RPMI8226 (cell line): ENCODE measurements at regions not wholly inside any gene's neighbourhood (a gene's known extent, or its start where the extent isn't known, plus 50 kb on each side); places are given as distances from the start of the nearest gene placed in this dataset.

ENCODE experiments used
- DNase-seq: peaks from one replicate; pipeline ENCODE4 v3.0.0-alpha.2; 2015

GRCh38 chr5:155434681-155435080, 421.1 kb downstream of the KIF4B start:
- DNase-seq: peak; percentile 11

DNA sequence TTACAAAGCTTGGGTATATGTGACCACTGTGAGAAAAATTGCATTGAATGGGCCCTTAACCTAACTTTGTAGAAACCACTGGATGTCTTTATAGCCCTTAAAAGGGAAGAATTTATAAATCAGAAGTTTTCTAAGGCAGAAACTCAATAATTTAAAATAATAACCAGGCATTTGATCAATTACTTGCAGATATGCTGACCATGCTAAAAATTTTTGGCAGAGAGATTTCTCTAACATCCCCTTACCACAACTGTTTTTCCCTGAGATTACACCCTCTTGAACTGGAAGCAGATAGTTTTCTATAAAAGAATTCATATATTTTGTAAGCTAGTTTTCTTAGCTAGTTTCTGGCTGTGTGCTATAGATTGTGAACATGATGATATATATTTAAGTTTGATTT, 428.3 kb downstream of the KIF4B start:
- DNase-seq: no peak

DNA sequence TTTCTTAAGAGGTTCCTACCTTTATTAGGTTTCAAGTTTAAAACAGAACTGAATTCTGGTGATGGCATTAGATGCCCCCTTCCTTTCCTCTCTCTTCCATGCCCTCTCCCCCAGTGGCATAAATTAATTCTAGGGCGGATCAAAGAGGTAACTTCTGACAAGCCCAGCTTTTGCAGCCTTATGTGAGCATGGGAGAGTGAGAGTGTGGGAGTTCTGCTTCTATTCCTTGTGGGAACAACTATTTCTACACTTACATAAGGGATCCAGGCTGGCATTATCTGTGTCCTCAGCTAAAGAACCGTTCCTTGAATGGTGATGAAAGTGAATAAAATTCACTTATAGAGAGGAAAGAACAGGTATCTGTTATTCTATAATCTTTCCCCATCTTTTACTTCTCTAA, 437.6 kb downstream of the KIF4B start:
- DNase-seq: no peak

DNA sequence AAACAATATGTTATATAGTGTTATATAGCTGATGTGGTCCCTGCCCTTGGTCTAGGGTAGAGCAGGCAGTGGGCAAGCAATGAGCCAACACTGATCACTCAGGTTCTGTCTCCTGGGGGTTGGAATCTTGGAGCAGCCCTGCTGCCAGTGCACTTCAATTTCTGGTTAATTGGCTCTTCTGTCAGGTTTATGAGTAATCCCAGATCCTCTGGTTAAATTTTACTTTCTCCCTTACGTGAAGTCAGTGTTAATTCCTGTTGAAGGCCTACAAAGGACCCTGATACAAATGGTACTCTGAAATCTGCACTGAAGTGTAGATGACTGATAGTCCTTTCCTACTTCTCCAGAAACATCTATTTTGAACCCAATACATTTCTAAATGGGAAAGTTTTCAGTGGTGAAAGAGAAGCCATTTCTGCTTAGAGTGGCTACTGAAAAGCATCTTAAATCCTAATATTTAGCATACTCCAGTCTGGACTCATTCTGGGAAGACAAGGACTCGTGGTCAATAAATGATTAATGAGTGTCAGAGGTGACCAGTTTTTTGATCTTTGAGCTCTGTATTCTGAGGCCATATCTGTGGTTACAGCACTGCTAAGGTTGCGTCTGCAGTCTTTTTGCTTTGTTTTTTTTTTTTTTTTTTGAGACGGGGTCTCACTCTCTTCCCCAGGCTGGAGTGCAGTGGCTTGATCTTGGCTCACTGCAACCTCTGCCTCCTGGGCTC, 442.4 kb downstream of the KIF4B start:
- no peak for DNase-seq

GRCh38 chr5:155459889-155460500, 446.4 kb downstream of the KIF4B start:
- DNase-seq: no peak

- DNase-seq: no peak
These were observed 447.0 kb downstream of the KIF4B start for GRCh38 chr5:155460501-155460931.

- DNase-seq: no peak
These were observed 447.7 kb downstream of the KIF4B start for GRCh38 chr5:155461304-155461703.

DNA sequence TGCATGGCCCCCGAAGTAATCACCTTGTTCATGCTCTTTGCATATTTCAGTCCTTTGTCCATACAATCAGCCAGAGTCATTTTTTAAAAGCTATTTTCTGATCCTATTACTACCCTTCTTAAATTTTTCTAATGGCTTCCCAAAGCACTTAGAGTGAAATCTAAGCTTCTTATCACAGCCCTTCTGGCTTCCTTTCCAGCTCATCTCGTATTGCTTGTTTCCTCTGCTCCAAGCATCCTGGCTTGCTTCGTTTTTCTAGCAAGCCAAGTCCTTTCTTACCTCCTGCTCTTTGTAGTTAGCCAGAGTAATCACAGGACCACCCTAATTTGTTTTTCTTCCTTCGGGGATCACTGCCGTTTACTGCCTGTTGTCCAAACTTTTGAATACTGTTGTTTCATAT, 453.3 kb downstream of the KIF4B start:
- DNase-seq: no peak

GRCh38 chr5:155471027-155471426, 457.5 kb downstream of the KIF4B start:
- DNase-seq: no peak

DNA sequence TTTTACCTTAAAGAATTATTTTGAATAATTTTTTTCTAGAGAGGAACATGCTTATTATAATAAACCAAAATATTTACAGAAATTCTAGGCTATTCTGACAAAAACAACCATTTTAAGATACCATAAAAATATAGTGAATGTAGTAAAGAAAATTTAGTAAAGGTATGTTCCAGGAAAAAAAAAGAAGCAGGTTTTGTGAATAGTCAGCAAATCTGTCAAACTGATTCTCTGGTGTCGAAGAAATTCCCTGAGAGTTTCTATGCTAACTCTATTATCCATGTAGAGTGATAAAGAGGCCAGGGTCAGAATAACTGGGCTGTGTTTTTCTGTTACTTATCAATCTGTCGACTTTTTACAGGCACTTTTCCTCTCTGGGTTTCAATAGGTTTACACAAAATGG, 459.2 kb downstream of the KIF4B start:
- no peak for DNase-seq

GRCh38 chr5:155475318-155475717, 461.8 kb downstream of the KIF4B start:
- no peak for DNase-seq

DNA sequence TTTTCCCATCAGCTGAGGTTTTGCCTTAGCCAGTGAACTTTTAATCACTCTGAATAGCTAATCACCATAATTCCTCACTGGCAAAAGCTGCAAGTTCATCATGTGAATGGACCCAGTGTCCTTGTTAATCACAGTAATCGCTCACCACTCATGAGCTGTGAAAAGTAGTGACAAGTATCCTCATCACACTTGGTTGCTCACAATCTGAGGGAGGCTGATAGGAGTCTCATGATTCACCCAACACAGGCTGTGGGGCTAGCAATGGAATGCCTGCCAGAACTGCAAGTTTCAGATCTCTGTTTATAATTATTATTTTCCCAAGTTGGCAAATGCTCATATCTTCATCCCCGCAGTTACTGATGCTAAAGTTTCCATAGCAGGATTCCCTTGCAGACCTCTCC, 467.2 kb downstream of the KIF4B start:
- no peak for DNase-seq

DNA sequence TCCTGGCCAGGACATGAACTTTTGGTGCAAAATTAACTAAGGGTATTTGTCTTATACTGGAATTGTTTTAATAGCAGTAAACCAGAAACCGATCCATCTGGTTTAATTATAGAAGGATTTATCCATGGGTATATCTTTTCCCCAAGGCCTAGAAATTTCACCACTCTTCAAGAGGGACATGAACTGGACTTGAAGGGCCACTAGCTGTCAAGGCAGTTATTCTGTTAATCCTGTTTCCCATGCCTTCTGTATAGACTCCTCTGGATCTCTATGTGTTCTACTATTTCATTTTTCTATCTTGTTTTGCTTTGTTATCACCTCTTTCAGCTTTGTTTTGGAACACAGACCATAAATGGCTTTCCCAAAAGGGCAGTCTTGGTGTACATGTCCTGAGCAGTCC, 467.6 kb downstream of the KIF4B start:
- no peak for DNase-seq

DNA sequence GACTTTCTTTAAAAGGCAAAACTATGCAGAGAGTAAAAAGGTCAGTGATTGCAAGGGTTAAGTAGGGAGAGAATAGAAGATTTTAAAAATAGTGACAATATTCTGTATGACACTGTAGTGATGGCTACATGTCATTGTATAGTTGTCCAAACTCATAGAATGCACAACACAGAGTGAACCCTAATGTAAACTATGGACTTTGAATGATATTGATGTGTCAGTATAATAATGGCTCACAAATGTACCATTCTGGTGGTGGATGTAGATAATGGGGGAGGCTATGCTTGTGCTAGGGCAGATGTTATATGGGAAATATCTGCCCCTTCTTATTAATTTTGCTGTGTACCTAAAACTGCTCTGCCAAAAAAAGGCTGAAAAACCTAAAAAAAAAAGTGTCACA, 468.9 kb downstream of the KIF4B start:
- no peak for DNase-seq

DNA sequence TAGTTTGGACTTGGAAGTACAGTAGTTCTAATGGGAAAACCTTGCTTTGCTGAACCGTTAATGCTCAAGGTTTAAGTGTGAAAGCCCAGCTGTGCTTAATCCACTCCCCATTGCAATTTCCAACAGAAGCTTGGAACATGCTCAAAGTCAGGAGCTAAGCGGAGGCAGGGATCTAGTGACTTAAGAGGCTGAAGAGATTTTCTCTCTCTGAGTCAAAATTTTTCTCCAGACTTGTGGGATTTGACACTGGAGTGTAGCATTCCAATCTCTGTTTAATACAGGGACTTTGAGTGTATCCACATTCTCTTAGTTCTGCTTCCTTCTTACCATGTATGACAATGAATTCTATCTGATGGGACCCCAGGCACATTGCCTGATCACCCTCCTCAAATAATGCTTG, 471.8 kb downstream of the KIF4B start:
- no peak for DNase-seq

DNA sequence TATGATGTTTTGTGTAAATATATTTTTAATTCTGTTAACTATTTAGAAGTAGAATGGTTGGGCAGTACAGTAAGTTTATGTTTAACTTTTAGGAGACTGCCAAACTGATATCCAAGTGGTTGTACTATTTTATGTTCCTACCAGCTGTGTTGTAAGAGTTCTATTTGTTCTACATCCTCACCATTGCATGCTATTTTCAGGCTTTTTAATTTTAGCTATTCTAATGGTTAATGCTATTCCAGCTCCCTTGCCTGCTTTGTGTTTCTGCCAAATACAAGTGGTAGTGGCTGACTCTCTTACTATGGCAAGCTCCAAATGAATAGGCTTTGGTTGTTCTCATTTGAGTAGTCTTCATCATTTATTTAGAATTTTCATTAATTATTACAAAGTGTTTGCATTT, 476.4 kb downstream of the KIF4B start:
- no peak for DNase-seq

DNA sequence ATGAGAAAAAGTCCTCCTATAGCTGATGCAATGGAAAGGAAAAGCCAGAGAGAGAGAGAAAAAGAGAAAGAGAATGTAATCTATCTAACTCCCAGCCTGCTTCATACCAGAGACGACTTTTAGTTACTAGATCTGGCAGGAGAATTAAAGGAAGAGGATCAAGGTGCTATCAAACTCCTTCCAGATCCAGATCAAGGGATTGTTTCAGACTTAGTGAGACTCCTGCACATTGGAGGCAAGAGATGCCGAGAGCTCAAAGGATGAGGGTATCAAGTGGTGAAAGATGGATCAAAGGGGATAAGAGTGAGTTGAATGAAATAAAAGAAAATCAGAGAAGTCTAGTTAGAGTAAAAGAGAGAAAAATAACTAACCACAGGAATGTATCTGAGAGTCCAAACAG, 478.6 kb downstream of the KIF4B start:
- no peak for DNase-seq

DNA sequence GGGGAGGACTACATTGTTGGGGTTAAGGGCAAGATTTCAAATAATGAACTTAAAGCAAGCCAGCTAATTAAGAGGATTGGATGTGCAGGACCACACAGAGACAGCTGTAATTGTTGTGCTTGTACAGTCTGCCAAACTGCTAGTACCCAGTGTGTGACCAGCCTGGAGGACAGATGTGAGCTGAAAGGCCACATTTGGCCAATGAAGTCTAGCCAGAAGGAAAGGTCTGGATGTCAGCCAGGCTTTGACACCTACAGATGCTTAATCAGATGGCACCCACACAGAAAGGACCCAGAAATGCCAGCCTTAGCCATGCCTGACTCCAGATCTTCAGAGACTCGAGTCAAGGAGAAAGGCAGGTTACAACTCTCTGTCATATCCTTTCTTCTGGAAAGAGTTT, 491.1 kb downstream of the KIF4B start:
- DNase-seq: no peak

DNA sequence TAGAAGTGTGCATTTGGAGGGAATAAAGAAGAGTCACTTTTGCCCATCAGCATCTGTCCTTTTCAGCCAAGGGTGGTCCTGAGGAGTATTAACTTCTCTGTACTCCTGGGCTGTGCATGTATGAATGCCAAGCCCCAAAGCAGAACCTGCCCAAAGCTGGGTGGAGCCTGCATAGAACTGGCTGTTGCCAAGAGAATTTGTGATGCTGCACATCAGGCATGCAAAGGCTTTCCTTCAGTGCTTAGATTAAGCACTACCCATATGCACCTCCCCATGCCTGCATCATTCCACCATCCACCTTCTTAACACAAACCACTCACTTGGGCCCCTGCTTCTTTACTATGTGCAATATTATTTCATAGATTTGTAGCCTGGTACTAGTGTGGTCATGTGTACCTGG, 493.8 kb downstream of the KIF4B start:
- DNase-seq: no peak

GRCh38 chr5:155508673-155509072, 495.1 kb downstream of the KIF4B start:
- DNase-seq: no peak

DNA sequence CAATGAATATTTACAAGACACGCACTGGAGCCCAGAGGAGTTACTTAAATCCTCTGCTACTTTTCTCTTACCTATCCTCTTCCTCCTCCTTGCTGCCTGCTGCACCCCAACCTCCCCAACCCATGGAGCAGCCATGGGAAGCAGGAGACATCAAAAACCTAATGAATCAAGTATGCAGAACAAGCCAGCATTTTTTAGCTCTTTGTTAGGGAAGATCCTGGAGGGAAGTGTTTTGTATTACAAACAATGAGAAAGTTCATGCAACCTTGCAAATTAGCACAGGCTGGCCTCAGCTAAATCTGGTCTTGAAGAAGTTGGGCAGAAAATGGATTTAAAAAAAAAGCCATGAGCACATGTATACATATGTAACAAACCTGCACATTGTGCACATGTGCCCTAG, 498.8 kb downstream of the KIF4B start:
- DNase-seq: no peak

GRCh38 chr5:155514105-155514563, 500.6 kb downstream of the KIF4B start:
- no peak for DNase-seq

DNA sequence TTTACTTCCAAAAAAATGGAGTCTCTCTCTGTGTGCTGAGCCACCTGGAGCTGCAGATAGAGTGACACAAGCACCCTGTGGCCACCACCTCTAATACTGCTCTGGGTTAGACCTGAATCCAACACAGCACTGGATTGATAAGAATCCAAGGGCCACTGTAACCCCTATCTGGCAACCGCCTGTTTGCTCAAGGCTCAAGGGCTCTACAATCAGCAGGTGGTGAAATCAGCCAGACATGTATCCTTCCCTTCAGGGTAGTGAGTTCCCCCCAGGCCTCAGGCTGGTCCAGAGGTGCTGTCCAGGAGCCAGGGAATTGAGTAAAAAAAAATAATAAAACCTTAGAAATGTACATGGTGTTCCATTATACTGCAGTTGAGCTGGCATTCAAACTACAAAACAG, 509.0 kb downstream of the KIF4B start:
- DNase-seq: no peak

DNA sequence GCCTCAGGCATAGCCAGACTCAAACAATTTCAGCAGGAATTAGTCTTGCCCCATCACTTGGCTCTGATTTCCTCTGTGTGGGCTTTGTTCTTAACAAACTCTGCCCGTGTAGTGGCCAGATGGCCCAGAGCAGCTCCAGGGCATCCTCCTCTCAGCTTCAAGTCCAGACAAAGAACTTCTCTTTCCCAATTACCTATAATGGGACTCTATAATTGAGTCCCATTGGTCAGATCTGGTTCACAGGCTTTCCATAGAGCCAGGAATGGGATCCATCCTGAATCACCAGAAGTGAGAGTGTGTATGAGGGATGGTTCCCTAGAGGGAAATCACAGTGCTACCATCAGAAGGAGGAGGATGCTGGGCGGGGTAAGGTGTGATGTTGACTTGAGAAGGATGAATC, 515.8 kb downstream of the KIF4B start:
- DNase-seq: no peak

GRCh38 chr5:155530046-155530445, 516.5 kb downstream of the KIF4B start:
- no peak for DNase-seq
